IPS-18a (cell line): ENCODE measurements at regions not wholly inside any gene's neighbourhood (a gene's known extent, or its start where the extent isn't known, plus 50 kb on each side); places are given as distances from the start of the nearest gene placed in this dataset.
"Not testable (repeated sequence)": the region's sequence is repeated elsewhere in the genome, so short reads cannot be mapped to it uniquely, and the experiment has no call there.

Experiments used
- H3K27ac ChIP-seq: one replicate; pipeline ENCODE4 v1.5.1; 2013; ENCODE audit warnings: low read length
- H3K27me3 ChIP-seq: one replicate; pipeline ENCODE4 v1.6.1; 2013; ENCODE audit warnings: mild to moderate bottlenecking, low read length; ENCODE audit not compliant: control insufficient read depth, insufficient read depth
- H3K36me3 ChIP-seq: one replicate; pipeline ENCODE4 v1.6.1; 2013; ENCODE audit warnings: low read depth, low read length; ENCODE audit not compliant: control insufficient read depth
- H3K4me1 ChIP-seq: one replicate; pipeline ENCODE4 v1.6.1; 2013; ENCODE audit warnings: low read depth, low read length; ENCODE audit not compliant: control insufficient read depth
- H3K4me3 ChIP-seq: one replicate; pipeline ENCODE4 v1.5.1; 2013; ENCODE audit warnings: low read length
- H3K9ac ChIP-seq: one replicate; pipeline ENCODE4 v1.6.1; 2013; ENCODE audit warnings: mild to moderate bottlenecking, low read length, moderate library complexity
- H3K9me3 ChIP-seq: one replicate; pipeline ENCODE4 v1.6.1; 2013; ENCODE audit warnings: low read depth, low read length; ENCODE audit not compliant: control insufficient read depth

DNA sequence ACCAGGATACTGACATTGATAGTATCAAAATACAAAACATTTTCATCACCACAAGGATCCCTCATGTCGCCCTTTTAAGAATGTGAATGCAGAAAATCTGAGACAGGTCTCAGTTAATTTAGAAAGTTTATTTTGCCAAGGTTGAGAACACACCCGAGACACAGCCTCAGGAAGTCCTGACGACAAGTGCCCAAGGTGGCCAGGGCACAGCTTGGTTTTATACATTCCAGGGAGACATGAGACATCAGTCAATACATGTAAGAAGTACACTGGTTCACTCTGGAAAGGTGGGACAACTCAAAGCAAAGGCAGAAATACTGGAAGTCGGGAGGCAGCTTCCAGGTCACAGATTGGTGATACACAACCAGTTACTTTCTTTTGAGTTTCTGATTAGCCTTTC, 235.2 kb upstream of the KRR1 start:
- no peaks in the 10 kb centered on the region for H3K27me3 ChIP-seq
- H3K27ac ChIP-seq: no peak overlapping the region
- no peak overlapping the region for H3K9ac ChIP-seq
- H3K36me3 ChIP-seq: no peaks in the 10 kb centered on the region
- H3K4me3 ChIP-seq: no peak overlapping the region
- H3K9me3 ChIP-seq: no peaks in the 10 kb centered on the region
- no peaks in the 10 kb centered on the region for H3K4me1 ChIP-seq

DNA sequence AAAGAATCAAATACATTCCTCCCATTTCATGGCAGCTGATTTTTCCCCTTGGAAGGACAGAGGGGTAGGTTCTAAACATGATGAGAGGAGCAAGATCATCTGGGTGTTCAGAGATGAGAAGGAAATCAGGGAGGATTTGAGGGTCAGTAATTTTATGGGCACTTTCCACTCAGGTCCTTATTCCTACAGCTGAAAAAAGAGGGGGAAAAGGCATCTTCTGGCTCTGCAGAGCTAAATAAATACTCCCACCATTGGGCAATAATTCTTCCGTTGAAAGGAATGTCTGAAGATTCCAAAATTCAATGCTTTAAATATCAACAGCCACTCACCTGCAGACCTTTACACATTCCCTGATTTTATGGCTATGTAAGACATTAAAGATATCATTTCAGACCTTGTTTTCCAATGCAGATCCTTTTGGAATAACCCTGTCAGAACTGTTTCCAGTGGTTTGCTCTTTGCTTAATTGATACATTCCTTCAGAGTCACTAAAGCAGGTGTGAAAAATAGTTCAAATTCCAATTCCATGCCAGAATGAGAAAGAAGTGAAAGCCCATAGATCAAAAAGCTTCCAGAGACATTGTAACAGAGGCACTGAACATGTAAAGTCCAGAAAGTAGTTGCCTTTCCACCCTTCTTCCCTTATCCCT, 233.3 kb upstream of the KRR1 start:
- no peak overlapping the region for H3K27ac ChIP-seq
- no peaks in the 10 kb centered on the region for H3K4me1 ChIP-seq
- H3K27me3 ChIP-seq: no peaks in the 10 kb centered on the region
- no peak overlapping the region for H3K9ac ChIP-seq
- no peaks in the 10 kb centered on the region for H3K36me3 ChIP-seq
- no peaks in the 10 kb centered on the region for H3K9me3 ChIP-seq
- no peak overlapping the region for H3K4me3 ChIP-seq

DNA sequence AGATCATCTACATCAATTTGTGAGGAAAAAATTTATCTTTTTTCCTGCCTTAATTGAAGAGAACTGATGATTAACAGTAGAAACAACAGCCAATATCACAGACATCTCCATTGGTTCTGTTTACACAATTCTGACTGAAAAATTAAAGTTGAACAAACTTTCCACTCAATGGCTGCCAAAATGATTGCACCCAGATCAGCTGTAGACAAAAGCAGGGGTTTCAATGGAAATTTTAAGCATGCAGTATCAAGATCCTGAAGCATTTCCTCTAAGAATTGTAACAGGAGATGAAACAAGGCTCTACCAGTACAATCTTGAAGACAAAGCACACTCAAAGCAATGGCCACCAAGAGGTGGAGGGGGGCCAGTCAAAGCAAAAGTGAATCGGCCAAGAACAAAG, 231.6 kb upstream of the KRR1 start:
- Histone ChIP-seq H3K27ac (no peak overlapping the region), H3K9ac (no peak overlapping the region), H3K9me3 (no peaks in the 10 kb centered on the region), H3K36me3 (no peaks in the 10 kb centered on the region), H3K4me1 (no peaks in the 10 kb centered on the region), H3K27me3 (no peaks in the 10 kb centered on the region), H3K4me3 (no peak overlapping the region)

DNA sequence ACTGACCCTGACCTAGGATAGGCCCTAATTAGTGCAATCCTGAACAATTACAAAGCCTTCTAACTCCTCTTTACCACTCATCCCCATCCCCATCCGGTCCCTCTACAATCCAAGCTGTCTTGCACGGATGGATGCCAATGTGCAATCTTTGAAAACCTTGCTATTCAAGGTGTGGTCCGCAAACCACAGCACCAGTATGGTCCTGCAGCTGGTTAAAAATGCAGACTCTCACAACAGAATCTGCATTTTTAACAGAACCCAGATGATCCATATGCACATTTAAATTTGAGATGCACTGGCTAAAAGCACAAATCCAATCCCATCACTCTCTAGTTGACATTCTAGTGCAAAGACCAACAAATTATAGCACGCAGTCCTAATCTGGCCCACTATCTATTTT, 230.6 kb upstream of the KRR1 start:
- no peaks in the 10 kb centered on the region for H3K36me3 ChIP-seq
- no peak overlapping the region for H3K9ac ChIP-seq
- H3K27ac ChIP-seq: no peak overlapping the region
- H3K4me3 ChIP-seq: no peak overlapping the region
- H3K9me3 ChIP-seq: no peaks in the 10 kb centered on the region
- no peaks in the 10 kb centered on the region for H3K4me1 ChIP-seq
- no peaks in the 10 kb centered on the region for H3K27me3 ChIP-seq

DNA sequence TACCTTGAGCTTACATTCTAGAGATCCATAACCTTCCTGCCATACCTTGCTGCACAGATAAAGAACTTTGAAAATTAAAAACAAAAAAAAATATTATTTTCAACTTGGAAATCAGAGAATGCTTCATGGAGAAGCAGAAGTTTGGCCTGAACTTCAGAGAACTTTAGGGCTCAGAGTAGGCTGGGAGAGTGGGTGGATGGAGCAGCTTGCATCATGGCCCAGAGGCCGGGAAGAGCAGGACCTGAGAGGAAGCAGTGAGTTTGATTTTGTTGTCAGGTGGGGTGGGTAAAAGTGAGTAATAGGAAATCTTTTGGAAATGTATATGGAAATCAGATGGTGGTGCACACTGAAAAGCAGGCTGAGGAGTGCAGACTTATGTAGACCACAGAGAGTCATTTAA, 228.5 kb upstream of the KRR1 start:
- no peaks in the 10 kb centered on the region for H3K36me3 ChIP-seq
- no peaks in the 10 kb centered on the region for H3K4me1 ChIP-seq
- no peak overlapping the region for H3K9ac ChIP-seq
- no peaks in the 10 kb centered on the region for H3K27me3 ChIP-seq
- H3K4me3 ChIP-seq: no peak overlapping the region
- no peaks in the 10 kb centered on the region for H3K9me3 ChIP-seq
- no peak overlapping the region for H3K27ac ChIP-seq

DNA sequence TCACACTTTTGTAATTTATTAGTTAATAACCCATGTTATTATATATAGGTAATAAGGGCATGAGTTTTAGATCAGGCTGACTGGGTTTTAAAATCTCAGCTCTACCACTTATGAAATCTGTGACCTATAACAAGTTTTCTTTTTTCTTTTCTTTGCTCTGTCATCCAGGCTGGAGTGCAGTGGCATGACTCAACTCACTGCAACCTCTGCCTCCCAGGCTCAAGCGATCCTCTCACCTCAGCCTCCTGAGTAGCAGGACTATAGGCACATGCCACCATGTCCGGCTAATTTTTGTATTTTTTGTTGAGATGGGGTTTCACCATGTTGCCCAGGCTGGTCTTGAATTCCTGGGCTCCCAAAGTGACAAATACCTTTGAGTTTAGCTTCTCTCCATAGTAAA, 227.7 kb upstream of the KRR1 start:
- H3K27me3 ChIP-seq, H3K27ac ChIP-seq, H3K9ac ChIP-seq, H3K4me1 ChIP-seq, H3K4me3 ChIP-seq, H3K9me3 ChIP-seq, H3K36me3 ChIP-seq: not testable (repeated sequence)

DNA sequence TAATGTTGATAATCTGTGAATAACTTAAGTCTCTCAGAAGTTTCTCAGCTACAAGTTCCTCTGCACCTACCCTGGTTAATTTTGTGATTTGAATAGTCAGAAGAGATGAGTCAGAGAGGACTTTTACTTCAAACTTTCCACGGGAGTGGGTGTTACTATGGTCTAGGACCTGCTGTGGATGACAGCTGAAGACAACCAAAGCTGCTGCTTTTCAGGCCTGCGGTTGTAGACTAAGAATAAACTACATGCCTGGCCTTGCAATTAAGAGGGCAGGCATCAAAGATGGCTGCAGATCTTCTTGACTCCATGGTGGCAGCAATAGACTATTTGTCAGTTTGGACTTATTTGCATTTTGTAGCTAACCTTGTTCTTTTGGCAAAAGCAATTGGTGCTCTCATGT, 227.1 kb upstream of the KRR1 start:
- Histone ChIP-seq H3K4me1 (no peaks in the 10 kb centered on the region), H3K27me3 (no peaks in the 10 kb centered on the region), H3K9ac (no peak overlapping the region), H3K36me3 (no peaks in the 10 kb centered on the region), H3K9me3 (no peaks in the 10 kb centered on the region), H3K4me3 (no peak overlapping the region), H3K27ac (no peak overlapping the region)

DNA sequence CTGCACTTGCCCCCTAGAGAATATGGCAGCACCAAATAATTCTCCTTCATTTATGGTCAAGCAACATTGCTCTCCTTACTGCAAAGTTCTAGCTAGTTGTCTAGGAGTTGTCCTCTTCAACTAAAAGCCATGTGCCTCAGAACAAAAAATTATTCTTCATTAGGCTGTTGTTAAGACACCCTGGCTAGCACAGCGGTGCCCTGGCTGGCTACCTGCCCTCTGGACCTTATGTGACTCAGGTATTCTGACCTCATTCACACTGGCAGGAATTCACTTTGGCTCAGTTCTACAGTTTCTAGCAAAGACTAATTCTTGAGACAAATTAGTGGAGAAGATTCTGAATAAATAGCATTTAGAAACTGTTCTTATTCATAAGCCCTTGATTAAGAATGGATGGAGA, 224.4 kb upstream of the KRR1 start:
- H3K4me1 ChIP-seq: no peaks in the 10 kb centered on the region
- no peaks in the 10 kb centered on the region for H3K36me3 ChIP-seq
- H3K4me3 ChIP-seq: no peak overlapping the region
- no peaks in the 10 kb centered on the region for H3K27me3 ChIP-seq
- H3K9me3 ChIP-seq: no peaks in the 10 kb centered on the region
- no peak overlapping the region for H3K27ac ChIP-seq
- no peak overlapping the region for H3K9ac ChIP-seq

DNA sequence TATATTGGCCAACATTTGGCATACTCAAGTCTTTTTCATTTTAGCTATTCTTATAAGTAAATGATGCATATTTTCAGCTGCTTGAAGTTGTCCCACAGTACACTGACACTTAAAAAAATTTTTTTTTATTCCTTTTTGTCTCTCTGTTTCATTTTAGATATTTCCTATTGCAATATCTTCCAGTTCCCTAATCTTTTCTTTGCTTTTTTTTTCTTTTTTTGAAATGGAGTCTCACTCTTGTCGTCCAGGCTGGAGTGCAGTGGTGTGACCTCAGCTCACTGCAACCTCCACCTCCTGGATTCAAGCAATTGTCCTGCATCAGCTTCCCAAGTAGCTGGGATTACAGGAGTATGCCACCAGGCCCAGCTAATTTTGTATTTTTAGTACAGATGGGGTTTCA, 217.4 kb upstream of the KRR1 start:
- Histone ChIP-seq H3K4me1 (peaks cover 15% of the 10 kb centered on the region), H3K36me3 (no peaks in the 10 kb centered on the region), H3K9ac (no peak overlapping the region), H3K9me3 (no peaks in the 10 kb centered on the region), H3K27ac (no peak overlapping the region), H3K4me3 (no peak overlapping the region), H3K27me3 (no peaks in the 10 kb centered on the region)

DNA sequence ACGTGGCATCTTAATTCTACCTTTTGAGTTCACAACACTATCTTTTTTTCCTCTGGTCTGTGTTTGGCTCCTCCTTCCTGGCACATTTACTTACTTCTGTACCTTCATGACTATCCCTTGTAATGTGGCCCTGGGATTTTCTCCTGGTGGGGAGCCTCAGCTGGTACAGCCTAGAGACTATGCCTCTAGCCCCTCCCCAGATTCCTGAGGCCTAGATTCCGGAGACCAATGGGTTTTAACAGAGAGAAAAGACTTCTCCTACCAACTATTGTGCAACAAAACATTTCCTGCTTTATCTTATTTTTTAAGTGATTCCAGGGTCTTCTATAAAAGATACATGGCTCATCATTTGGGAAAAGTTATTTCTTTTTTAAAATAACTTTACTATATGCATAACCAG, 216.2 kb upstream of the KRR1 start:
- Histone ChIP-seq H3K4me3 (no peak overlapping the region), H3K27ac (no peak overlapping the region), H3K36me3 (no peaks in the 10 kb centered on the region), H3K9me3 (no peaks in the 10 kb centered on the region), H3K9ac (no peak overlapping the region), H3K27me3 (peaks cover 7% of the 10 kb centered on the region), H3K4me1 (peaks cover 22% of the 10 kb centered on the region)

DNA sequence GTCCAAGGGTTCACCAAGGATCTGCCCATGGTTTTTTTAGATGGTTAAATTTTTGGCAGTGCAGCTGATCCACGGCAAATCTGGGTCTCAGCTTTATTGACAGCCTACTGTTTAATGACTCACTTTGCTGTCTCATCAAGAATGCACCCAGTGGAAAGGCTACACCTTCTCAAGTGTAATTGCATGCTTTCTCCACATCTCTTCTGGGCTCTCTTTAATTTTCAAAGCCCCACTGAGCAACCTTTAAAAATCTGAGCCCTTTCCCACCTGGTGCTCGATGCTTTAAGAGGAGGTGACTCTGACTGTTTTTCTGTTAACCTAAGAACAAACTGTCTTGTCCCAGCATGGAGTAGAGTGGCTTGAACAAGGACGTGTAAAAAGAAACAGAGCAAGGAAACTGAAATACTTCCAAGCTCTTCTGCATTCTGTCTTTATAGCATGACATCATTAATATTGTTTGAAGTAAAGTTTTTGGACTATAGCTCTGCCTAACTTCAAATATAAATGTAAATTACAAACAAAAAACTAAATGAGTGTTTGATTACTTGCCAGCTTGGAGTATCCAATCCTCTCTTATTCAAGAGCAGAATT, 214.2 kb upstream of the KRR1 start:
- H3K4me1 ChIP-seq: peaks cover 41% of the 10 kb centered on the region
- H3K27ac ChIP-seq: no peak overlapping the region
- H3K27me3 ChIP-seq: peaks cover 7% of the 10 kb centered on the region
- H3K4me3 ChIP-seq: no peak overlapping the region
- no peaks in the 10 kb centered on the region for H3K36me3 ChIP-seq
- H3K9ac ChIP-seq: no peak overlapping the region
- H3K9me3 ChIP-seq: no peaks in the 10 kb centered on the region

DNA sequence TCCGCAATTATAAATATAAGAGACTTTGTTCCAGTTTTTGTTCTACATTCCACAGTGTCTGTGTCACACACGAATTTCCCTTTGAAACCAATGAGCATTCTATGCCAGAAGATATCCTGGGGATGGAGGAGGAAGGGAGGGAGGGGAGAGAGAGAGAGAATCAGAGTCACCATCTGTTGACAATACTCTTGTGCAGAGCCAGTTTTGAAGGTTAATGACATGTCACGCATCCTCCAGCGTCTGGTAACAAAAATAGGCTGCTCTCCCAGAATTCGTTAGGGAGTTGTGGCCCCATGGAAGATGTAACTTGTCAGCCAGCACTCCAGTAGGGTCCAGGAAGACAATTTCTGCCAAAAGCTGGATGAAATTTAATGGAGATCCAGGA, 213.5 kb upstream of the KRR1 start:
- Histone ChIP-seq H3K4me1 (peaks cover 41% of the 10 kb centered on the region), H3K27ac (no peak overlapping the region), H3K36me3 (no peaks in the 10 kb centered on the region), H3K9me3 (no peaks in the 10 kb centered on the region), H3K27me3 (peaks cover 7% of the 10 kb centered on the region), H3K9ac (no peak overlapping the region), H3K4me3 (no peak overlapping the region)
